Gastrocnemius medialis (tissue), 4 donors: ENCODE measurements at regions not wholly inside any gene's neighbourhood (a gene's known extent, or its start where the extent isn't known, plus 50 kb on each side); places are given as distances from the start of the nearest gene placed in this dataset.

ENCODE experiments used
- POLR2A ChIP-seq, 2 donors: fragments of 450-650 bp; IDR thresholded peaks; one replicate each; pipeline ENCODE4 v1.6.1; 2017; ENCODE audit warnings: antibody characterized with exemption in 2 of 2, mild to moderate bottlenecking in 2 of 2, moderate library complexity in 2 of 2
- TF ChIP-seq, protein P1 (sequence below), 5 experiments: fragments of 450-650 bp in 3 of 5; fragments of 200-600 bp in 2 of 5; sonication (generic) in 2 of 5; IDR thresholded peaks in 4 of 5; conservative IDR thresholded peaks in 1 of 5; 1 replicate in 4 of 5; 2 replicates in 1 of 5; pipeline ENCODE4 v1.5.1; 2016 to 2019; ENCODE audit warnings: antibody characterized with exemption in 5 of 5, mild to moderate bottlenecking in 3 of 5, moderate library complexity in 3 of 5

DNA sequence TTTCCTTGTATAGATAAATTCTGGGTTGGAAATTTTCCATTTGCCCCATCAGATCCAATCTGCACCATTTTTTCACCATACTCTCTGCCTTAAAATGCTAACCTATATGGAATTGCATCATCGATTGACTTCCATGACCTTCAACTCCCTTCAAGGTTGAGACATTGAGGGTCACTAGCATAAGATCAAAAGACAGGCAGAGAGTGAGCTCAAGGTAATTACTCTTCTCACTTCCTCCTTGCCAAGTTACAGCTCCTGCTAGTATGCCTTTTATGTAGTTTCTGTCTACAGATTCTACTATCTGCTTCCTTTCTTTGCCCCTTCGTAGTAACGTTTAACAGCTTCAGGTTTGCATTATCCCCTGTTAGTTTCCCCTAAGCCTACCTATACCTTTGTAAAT lies 1127.7 kb upstream of the LRRTM3 start:
- TF ChIP-seq, protein P1, sequence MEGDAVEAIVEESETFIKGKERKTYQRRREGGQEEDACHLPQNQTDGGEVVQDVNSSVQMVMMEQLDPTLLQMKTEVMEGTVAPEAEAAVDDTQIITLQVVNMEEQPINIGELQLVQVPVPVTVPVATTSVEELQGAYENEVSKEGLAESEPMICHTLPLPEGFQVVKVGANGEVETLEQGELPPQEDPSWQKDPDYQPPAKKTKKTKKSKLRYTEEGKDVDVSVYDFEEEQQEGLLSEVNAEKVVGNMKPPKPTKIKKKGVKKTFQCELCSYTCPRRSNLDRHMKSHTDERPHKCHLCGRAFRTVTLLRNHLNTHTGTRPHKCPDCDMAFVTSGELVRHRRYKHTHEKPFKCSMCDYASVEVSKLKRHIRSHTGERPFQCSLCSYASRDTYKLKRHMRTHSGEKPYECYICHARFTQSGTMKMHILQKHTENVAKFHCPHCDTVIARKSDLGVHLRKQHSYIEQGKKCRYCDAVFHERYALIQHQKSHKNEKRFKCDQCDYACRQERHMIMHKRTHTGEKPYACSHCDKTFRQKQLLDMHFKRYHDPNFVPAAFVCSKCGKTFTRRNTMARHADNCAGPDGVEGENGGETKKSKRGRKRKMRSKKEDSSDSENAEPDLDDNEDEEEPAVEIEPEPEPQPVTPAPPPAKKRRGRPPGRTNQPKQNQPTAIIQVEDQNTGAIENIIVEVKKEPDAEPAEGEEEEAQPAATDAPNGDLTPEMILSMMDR (IDR thresholded peaks at IDR 0.05 in 4 of 5, conservative IDR thresholded peaks at IDR 0.05 in 1 of 5), result no peak
- TF ChIP-seq POLR2A (IDR thresholded peaks at IDR 0.05), result no peak
